ENCODE measurements at regions not wholly inside any gene's neighbourhood (a gene's known extent, or its start where the extent isn't known, plus 50 kb on each side); places are given as distances from the start of the nearest gene placed in this dataset.

GRCh38 chr10:123523833-123524232 is 142.3 kb upstream of the GPR26 start:
- TF ChIP-seq CTCF (IDR thresholded peaks at IDR 0.05; ENCODE audit: control extremely low read depth in 1 of 3, insufficient read depth in 1 of 3, low read depth in 1 of 3, low read length in 3 of 3) (no peak), ZNF274 (IDR thresholded peaks at IDR 0.05; ENCODE audit: borderline replicate concordance, extremely low read depth, low read length) (no peak), USF2 (IDR thresholded peaks at IDR 0.05; ENCODE audit: low read length) (no peak), POLR2AphosphoS5 (IDR thresholded peaks at IDR 0.05; ENCODE audit: low read depth, low read length) (no peak)

All from H1 (cell line).